ENCODE measurements at regions not wholly inside any gene's neighbourhood (a gene's known extent, or its start where the extent isn't known, plus 50 kb on each side); places are given as distances from the start of the nearest gene placed in this dataset.
"Not testable (repeated sequence)": the region's sequence is repeated elsewhere in the genome, so short reads cannot be mapped to it uniquely, and the experiment has no call there.

DNA sequence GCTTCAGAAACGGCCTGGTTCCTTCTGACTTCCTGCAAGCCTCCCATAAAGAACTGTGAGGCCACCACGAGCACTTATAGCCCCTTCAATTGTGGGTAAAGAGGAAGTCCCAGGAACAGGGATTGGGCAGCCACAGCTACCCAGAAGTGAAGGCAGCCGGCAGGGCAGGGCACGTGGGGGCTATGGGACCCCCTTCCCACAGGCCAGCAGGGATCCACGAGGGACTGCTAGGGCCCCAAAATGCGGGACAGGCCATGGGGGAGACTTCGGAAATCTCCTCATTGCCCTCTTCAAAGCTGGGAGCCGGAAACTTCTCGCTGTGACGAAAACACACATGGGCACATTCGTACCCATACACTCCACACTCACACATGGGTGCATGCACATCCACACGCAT, 196.1 kb upstream of the SALL3 start:
- DNase-seq, result no peak

DNA sequence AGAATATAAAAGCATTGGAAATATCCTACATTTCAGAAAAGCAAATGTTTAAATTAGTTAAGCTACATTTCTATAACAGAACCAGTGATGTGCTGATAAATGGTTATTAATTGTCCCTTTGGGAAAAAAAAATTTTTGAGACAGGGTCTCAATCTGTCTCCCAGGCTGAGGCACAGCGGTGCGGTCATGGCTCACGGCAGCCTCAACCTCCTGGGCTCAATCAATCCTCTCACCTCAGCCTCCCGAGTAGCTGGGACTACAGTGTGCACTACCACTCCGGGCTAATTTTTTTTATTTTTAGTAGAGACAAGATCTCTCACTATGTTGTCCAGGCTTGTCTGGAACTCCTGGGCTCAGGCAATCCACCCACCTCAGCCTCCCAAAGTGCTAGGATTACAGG, 194.8 kb upstream of the SALL3 start:
- no peak for DNase-seq

DNA sequence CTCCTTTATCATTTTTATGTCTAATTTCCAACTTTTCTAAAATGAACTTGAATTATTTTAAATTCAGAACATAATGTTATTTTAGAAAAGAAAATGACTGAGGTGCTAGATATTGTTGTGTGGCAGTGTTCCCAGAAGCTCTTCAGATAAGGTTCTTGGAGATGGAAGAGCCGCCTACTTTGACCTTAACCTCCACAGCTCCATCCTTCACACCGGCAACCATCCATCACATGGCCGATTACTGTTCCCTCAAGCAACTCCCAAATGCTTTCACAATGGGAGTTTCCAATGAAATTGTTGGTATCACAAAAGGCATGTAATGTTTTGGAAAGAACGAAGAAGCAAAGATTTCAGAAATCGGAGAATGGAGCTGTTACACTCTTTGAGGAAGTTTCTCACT, 193.9 kb upstream of the SALL3 start:
- DNase-seq, result no peak

DNA sequence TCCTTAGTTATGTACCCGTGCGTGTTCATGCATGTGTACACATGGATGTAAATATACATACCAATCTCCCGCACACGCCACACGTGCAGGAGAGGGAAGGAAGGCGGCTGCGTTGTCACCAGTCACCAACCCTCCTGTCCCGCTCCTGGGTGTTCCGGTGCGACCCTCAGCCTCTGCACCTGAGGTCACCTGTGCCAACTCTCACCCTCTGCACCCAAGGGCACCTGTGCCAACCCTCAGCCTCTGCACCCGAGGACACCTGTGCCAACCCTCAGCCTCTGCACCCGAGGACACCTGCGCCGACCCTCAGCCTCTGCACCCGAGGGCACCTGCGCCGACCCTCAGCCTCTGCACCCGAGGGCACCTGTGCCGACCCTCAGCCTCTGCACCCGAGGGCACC, 192.8 kb upstream of the SALL3 start:
- DNase-seq, result no peak

DNA sequence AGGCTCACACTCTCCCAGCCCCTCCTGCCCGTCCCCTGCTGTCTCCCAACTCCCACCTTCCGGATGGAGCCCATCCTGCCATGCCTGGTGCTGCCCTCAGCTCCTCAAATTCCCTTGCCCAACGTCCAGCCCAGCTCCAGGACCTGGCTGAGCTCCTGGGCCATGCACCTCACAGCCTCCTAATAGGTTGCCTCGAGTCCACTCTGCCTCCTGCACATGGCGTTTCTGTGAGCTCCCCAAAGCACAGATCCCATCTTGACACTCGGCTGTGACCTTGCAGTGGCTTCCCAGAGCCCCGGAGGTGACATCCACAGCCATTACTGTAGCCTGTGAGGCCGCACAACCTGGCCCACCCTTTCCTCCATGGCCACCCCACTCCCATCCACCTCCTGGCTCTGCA, 191.9 kb upstream of the SALL3 start:
- DNase-seq, result no peak

DNA sequence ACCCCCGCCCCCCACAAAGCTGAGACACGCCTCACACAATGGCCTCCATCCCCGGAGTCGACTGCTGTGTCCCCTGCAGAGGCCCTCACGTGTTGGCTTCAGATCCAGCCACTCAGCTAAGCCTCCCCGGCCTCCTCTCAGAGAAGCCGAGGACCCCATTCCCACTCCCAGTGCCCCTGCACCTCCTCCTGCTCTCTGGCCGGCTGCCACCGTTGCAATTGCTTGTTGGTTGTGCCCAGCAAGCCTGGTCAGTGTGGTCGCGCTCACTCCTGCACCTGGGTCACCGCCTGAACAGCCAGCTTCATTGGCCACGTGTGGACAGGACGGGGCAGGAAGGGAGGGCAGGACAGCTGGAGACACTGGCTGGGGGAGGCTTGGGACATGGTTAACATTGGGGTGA, 191.5 kb upstream of the SALL3 start:
- DNase-seq, result no peak

DNA sequence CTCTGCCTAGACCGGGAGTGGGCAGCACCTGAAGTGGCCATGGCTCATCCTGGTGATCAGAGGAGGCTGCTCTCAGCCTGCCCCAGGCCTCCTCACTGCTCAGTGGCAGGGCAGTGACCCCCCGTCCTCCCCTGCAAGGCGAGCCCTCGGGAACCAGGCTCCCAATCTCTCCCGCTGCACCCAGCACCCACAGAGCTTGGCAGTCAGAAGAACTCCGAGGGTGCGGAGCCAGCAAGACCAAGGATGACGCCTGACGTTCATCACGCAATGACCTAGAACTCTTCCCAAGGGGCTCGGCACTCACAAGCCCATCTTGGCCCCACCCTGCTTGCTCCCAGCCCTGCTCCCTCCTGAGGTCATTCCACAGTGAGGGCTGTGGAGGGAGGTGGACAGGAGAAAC, 189.8 kb upstream of the SALL3 start:
- no peak for DNase-seq

DNA sequence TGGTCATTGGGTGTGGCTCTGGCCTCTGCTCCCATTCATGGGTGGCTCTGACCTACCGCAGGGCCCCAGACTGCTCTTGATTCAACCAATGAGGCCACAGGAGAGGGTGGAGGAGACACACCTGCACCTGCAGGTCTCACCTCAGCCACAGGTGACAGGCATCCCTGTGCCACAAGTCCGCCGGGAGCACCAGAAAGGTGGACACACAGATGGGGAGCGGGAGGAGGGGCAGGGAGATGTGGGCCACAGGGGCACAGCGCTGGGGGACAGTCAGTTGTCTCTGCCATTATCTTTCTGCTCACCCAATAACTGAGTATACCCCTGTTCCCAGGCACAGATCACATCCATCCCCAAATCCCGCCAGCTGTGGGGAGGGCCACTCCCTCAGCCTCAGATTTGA, 189.1 kb upstream of the SALL3 start:
- DNase-seq, result no peak

DNA sequence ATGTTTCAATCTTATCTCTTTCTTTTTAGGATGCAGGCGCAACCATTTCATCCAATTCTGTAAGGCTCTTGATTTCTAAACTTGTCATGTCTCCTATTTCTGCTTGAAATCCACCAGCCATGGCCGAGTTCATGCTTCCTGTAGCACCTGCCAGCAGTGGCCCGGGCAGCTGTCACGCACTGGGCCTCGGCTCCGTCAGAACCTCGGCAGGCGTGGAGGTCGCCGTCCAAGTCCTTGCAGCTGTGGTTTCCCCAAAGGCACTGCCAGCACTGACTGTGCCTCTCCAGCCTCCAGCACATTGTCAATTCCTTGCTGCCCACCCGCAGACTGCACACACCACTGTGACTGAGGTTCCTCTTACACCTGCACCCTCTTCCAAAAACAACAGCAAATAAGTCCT, 188.7 kb upstream of the SALL3 start:
- no peak for DNase-seq

DNA sequence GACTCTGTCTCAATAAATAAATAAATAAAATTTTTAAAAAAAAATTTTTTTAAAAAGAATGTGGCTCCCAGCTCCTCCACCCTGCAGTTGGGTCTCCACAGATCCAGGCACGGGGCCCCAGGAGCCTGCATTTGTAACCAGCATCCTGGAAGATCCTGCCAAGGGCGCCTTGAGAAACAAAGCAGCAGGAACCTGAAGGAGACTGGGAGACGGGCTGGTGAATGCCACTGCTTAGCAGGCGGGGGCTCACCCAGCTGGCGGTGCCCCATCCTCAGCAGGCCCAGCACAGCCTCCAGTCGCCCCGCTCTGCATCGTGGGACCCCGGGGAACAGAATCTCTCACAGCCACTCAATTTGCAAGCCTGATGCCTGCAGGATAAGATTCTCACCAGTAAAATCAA, 187.5 kb upstream of the SALL3 start:
- DNase-seq, result no peak

DNA sequence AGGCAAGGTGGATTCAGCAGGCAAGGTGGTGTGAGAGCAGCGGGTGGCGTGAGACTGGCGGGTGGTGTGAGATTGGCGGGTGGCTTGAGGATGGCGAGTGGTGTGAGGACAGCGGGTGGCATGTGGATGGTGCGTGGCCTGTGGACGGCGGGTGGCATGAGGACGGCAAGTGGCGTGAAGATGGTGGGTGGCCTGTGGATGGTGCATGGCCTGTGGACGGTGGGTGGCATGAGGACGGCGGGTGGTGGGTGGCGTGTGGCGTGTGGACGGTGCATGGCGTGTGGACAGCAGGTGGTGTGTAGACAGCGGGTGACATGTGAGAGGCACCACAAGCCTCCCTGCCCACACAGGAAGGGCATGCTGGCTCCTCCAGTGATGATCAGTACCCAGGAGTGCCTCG, 186.9 kb upstream of the SALL3 start:
- no peak for DNase-seq

DNA sequence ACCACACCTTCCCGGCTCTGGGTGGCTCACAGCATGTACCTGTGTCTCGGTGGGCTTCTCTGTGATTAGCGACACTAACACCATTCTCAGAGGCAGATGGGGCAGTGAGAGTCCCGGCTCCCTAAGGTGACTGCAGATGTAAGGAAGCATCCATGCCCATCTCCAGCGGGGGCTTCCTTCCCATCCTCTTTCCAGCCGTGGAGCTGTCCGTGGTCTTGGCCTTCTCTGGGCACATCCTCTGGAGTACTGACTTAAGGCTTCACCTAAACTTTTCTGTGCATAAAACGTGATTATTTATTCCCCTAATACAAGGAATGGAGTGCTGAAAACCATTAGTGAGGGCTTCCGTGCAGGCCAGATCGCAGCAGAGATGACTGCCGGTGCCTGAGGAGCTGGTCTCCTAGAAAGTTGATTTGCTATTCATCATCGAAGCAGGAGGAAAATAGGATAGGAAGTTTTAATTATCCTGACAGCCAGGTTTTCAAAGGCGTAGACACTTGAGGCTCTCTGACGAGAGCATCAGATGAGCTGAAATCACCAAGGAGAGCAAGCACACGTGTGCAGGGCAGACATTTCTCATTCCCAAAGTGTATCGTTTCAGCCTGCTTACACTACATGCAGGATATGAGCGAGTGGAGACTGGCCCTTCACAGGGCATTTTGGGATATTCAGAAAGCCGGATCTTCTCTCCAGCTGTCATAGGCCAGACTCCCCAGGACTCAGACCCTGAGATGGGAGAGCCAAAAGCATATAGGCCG, 186.1 kb upstream of the SALL3 start:
- no peak for DNase-seq

DNA sequence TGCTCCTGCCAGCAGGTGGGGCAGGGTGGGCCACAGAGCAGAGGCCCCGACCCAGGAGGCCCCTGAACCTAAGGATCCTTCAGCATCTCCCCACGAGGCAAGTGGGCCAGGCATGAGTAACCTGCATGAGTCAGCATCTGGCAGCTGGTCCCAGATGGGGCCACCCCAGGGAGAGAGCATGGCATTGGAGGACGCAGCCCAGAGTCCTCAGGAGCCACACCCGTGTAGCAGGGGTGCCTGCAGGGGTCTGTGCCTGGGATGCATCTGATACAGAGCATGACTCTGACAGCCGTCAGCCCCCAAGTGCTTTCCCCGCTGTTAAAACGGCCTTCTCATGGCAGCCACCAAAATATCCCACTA, 185.6 kb upstream of the SALL3 start:
- no peak for DNase-seq

DNA sequence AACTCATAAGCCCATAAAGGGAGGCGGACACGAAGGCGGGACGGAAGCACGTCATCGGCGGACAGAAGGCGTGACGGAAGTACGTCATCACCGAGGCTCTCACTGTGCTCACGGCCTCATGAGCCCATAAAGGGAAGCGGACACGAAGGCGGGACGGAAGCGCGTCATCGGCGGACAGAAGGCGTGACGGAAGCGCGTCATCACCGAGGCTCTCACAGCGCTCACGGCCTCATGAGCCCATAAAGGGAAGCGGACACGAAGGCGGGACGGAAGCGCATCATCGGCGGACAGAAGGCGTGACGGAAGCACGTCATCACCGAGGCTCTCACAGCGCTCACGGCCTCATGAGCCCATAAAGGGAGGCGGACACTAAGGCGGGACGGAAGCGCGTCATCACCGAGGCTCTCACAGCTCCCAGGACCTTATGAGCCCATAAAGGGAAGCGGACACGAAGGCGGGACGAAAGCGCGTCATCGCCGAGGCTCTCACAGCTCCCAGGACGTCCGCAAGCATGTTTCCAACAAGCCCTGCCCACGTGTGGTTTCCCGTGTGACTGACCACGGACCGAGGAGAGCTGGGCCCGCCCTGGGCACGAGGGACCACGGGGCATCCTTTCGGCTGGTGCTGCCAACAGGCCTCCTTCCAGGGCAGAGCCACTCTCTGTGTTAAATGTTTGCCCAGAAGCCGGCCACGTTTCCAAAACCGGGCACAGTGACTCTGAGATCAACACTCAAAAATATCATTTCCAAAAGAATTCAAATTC, 182.7 kb upstream of the SALL3 start:
- no peak for DNase-seq

DNA sequence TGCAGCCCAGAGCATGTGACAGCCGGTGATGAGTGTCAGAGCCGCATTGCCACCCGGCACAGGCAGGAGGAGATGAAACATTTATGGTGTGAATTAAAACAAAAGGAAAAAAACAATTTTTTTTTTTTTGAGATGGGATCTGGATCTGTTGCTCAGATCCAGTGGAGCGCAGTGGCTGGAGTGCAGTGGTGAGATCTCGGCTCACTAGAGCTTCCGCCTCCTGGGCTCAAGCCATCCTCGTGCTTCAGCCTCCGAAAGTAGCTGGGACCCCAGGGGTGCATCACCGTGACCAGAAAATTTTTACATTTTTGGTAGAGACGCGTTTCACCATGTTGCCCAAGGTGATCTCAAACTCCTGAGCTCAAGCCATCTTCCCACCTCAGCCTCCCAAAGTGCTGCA, 182.1 kb upstream of the SALL3 start:
- DNase-seq, result no peak

DNA sequence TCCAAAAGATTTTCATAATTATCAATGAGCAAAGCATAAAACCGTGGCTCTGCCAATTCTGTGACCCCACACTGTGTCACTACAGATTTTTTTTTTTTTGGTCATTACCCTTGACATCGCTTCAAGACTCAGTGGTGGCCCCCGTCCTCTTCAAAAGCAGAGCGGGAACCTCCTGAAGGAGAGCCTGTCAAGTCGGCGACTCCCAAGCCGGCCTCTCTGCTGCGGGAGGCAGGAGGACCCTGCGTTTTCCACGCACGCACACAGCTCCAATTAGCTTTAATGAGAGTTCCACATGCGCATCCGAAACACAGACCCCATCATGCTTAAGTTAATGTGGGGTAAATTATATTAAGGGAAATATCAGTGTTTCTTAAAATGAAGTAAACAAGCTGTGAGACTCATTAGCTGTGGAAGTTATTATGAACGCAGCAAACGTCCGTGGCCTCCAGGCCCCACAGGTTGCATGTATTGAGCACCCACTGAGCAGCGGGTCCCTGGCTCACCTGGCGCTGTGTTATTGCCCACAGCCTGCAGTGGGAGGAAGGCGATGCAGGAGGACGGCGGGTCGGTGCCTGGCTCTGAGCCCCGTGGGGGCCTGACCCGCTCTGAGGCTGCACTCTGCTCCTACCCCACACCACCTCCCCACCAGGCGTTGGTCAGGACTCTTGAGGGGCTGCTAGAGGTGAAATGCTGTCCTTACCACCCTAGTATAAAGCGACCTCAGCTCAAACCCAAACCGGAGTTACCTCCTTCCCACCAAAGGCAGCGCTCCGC, 181.0 kb upstream of the SALL3 start:
- no peak for DNase-seq

DNA sequence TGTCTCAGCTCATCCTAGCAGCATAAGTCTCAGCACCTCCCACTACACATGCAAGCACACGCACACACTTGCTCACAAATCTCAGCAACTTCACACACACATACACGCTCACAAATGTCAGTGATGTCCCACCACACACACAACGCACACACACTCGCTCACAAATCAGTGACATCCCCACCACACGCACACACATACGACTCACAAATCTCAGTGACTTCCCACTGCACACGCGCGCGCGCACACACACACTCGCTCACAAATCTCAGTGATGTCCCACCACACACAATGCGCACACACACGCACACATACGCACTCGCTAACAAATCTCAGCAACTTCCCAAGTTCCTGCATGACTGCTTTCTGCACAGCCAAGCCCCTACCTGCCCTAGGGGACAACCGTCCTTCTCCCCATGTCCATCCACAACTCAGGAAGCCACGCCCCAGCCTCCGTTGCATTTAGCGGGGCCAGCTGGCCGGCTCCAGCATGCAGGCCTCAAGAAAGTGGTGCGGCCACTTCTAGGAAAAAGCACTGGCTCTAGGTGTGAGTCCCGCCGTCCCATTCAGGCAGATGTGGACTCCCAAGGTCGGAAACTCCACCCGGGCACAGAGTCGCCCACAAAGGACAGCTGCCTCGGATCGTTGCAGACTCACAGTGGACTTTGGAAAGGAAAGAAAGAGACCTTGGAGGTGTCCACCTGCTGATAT, 180.1 kb upstream of the SALL3 start:
- DNase-seq, result no peak

DNA sequence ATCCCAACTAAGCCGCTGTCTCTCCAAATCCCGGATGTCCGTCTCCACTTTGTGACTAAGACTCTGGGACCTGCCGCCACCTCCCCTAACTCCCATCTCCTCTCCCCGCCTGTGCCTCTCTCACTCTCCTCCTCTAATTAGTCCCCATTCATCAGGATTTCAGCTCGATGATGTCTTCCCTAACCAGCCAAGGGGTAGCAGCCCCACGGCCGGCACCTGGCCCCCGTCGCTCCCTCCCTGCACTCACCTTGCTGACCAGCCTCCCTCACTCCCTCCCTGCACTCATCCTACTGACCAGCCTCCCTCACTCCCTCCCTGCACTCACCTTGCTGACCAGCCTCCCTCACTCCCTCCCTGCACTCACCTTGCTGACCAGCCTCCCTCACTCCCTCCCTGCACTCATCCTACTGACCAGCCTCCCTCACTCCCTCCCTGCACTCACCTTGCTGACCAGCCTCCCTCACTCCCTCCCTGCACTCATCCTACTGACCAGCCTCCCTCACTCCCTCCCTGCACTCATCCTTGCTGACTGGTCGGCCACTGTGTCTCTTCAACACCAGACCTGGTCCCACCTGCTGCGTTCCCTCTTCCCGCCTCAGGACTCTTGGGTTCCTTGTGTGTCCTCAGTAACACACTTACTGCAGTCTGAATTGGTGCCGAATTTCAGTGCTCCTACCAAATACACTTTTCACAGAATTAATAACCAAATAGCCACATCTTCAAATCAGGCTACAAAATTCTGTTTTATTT, 179.3 kb upstream of the SALL3 start:
- not testable (repeated sequence) for DNase-seq

DNA sequence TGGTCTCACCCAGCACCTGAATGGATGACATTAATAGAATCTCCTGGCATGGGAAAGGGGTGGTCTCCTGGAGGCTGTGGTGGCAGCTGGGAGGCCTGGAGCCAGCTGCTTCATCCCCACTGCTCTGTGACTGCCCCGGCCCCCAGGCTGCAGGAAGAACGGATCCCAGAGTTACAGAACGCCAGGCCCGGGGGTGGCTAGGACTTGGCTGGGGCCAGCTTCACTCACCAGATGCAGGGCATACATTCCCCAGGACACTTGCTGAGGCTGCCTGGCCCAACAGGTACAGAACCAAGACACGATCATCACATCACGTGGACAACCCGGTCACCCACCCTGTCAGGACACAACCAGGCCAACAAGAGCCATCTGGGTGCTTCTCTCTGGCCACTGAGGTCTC, 178.6 kb upstream of the SALL3 start:
- DNase-seq, result no peak

DNA sequence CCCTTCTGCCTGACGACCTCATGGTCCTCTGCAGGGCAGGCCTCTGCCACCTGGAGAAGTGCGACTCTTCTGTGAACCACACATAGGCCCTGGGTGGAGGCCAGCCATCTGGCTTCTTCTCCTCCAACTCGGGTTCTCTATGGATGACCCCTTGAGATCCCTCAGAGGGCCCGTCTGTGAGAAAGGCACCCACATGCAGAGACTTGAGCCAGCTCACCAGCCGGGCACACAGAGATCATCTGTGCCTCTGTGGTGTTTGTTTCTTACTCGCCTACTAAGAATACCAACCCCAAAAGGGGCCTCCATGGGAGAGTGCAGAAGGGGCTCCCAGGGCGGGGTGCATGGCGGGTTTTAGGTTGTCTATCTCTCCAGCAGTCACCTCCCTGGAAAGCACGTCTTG, 176.5 kb upstream of the SALL3 start:
- DNase-seq, result no peak

DNA sequence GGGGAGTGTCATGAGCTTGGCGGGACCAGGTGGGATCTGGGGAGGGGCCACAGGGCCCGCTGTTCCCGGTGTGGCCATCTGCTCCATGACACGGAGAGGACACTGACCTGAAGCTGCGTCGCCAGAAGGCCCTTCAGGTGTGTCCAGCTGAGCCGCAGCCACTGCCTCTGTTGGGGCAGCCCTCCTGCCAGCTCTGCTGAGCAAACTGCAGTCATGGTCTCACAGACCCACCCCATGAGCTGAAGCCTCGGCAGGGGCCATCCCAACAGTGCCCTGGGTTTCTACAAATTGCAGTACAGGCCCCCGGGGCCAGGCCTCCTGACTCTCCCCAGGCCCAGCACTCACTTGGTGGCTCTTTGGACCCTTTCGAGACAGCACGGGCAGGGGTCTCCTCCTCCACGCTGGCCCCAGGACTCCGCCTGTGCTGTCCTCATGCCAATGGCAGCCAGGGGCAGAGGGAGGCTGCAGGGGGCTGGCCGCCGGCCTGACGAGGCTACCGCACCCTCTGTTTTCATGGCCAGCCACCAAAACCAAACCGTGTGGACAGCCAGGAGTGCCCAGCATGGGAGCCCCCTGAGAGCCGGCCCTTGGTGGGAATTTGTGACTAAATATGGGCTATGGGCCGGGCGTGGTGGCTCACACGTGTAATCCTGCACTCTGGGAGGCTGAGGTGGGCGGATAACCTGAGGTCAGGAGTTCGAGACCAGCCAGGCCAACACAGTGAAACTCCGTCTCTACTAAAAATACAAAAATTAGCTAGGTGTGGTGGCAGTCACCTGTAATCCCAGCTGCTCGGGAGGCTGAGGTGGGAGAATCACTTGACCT, 175.2 kb upstream of the SALL3 start:
- DNase-seq, result no peak

DNA sequence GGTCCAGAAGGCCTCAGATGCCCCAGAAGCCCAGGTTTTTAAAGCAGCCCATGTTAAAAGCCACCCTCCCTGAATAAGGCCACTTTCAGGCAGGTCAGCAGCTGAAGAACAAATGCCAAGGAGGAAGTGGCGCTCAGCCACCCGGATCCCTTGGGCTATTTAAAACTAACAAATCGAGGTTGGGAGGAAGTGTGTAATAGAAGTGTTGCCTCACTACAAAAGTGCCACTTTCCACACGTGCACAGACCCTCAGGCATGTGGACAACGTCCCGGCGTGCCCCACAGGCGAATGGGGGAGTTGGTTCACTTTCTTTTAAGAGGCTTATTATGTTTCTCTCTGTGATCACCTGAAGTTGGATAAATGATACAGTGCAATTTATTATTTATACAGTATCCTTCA, 173.8 kb upstream of the SALL3 start:
- no peak for DNase-seq

Measured in NCI-H524 (cell line).